Fibroblast of lung (primary cell): ENCODE measurements at regions not wholly inside any gene's neighbourhood (a gene's known extent, or its start where the extent isn't known, plus 50 kb on each side); places are given as distances from the start of the nearest gene placed in this dataset.

Experiments
- DNase-seq, 2 donors: peaks; one replicate each; pipeline versions ENCODE4 v3.0.0 to v3.0.0-alpha.2; 2010; ENCODE audit warnings: low read depth in 2 of 2
- H2AFZ ChIP-seq: 2 replicates; pipeline ENCODE4 v1.5.1; 2012; ENCODE audit warnings: low read length, control low read depth, inconsistent platforms
- H3K27ac ChIP-seq: 2 replicates; pipeline ENCODE4 v1.5.1; 2011; ENCODE audit warnings: low read length, control low read depth; ENCODE audit not compliant: insufficient read depth
- H3K27me3 ChIP-seq: 2 replicates; pipeline ENCODE4 v1.5.1; 2011; ENCODE audit warnings: mild to moderate bottlenecking, low read length; ENCODE audit not compliant: control insufficient read depth, insufficient read depth
- H3K36me3 ChIP-seq: 2 replicates; pipeline ENCODE4 v1.5.1; 2011; ENCODE audit warnings: low read length; ENCODE audit not compliant: control insufficient read depth, insufficient read depth
- H3K4me1 ChIP-seq: 2 replicates; pipeline ENCODE4 v1.5.1; 2011; ENCODE audit warnings: low read length; ENCODE audit not compliant: control insufficient read depth, insufficient read depth; ENCODE audit errors: extremely low read depth
- H3K4me2 ChIP-seq: 2 replicates; pipeline ENCODE4 v1.5.1; 2011; ENCODE audit warnings: low read length, control low read depth; ENCODE audit not compliant: insufficient read depth; ENCODE audit errors: extremely low read depth
- H3K4me3 ChIP-seq, 4 experiments: fragments of 200-600 bp in 1 of 4; sonication (generic) in 1 of 4; replicated peaks in 1 of 4; 2 replicates each; pipeline ENCODE4 v1.5.1; 2011 to 2016; ENCODE audit warnings: low read length in 4 of 4, low read depth in 3 of 4, mild to moderate bottlenecking in 3 of 4, control low read depth in 2 of 4, inconsistent platforms in 1 of 4, mixed read lengths in 1 of 4; ENCODE audit not compliant: insufficient read depth in 1 of 4; ENCODE audit errors: control extremely low read depth in 1 of 4
- H3K79me2 ChIP-seq: 2 replicates; pipeline ENCODE4 v1.5.1; 2012; ENCODE audit warnings: mild to moderate bottlenecking, low read length, inconsistent platforms; ENCODE audit not compliant: control insufficient read depth, insufficient read depth
- H3K9ac ChIP-seq: 2 replicates; pipeline ENCODE4 v1.5.1; 2011; ENCODE audit warnings: mild to moderate bottlenecking, low read length, control low read depth; ENCODE audit not compliant: insufficient read depth
- H3K9me3 ChIP-seq: 2 replicates; pipeline ENCODE4 v1.5.1; 2012; ENCODE audit warnings: low read depth, low read length; ENCODE audit not compliant: control insufficient read depth, insufficient read depth
- H4K20me1 ChIP-seq: 2 replicates; pipeline ENCODE4 v1.5.1; 2011; ENCODE audit warnings: low read length; ENCODE audit not compliant: control insufficient read depth, insufficient read depth; ENCODE audit errors: extremely low read depth
- EZH2 ChIP-seq: IDR thresholded peaks from 2 replicates; pipeline ENCODE4 v1.5.1; 2012; ENCODE audit warnings: low read length, control low read depth, mild to moderate bottlenecking; ENCODE audit errors: missing control alignments
- TF ChIP-seq, protein P1 (sequence below), 2 donors: IDR thresholded peaks in 1 of 2; conservative IDR thresholded peaks in 1 of 2; 1 replicate in 1 of 2; 2 replicates in 1 of 2; pipeline ENCODE4 v1.5.1; 2011 to 2012; ENCODE audit warnings: low read length in 2 of 2, control low read depth in 1 of 2, inconsistent platforms in 1 of 2, low read depth in 1 of 2, mild to moderate bottlenecking in 1 of 2

DNA sequence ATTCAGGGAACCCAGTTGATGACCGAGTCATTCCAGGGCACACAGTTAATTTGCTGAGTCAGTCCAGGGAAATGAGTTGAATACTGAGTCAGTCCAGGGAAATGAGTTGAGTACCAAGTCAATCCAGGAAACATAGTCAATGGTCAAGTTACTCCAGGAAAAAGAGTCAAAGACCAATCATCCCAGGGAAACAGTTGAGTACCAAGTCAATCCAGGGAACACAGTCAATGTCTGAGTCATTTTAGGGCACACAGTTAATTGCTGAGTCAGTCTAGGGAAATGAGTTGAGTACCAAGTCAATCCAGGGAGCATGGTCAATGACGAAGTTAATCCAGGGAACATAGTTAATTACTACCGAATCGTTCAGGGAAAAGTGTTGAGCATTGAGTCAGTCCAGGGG, 754.4 kb downstream of the NLGN4X start:
- H4K20me1 ChIP-seq, result no peaks in the 10 kb centered on the region
- H3K36me3 ChIP-seq, result no peaks in the 10 kb centered on the region
- TF ChIP-seq EZH2, result no peak
- TF ChIP-seq, protein P1, sequence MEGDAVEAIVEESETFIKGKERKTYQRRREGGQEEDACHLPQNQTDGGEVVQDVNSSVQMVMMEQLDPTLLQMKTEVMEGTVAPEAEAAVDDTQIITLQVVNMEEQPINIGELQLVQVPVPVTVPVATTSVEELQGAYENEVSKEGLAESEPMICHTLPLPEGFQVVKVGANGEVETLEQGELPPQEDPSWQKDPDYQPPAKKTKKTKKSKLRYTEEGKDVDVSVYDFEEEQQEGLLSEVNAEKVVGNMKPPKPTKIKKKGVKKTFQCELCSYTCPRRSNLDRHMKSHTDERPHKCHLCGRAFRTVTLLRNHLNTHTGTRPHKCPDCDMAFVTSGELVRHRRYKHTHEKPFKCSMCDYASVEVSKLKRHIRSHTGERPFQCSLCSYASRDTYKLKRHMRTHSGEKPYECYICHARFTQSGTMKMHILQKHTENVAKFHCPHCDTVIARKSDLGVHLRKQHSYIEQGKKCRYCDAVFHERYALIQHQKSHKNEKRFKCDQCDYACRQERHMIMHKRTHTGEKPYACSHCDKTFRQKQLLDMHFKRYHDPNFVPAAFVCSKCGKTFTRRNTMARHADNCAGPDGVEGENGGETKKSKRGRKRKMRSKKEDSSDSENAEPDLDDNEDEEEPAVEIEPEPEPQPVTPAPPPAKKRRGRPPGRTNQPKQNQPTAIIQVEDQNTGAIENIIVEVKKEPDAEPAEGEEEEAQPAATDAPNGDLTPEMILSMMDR (conservative IDR thresholded peaks at IDR 0.05 in 1 of 2, IDR thresholded peaks at IDR 0.05 in 1 of 2; ENCODE audit: low read depth in 1 of 2, low read length in 2 of 2), result no peak
- no peak overlapping the region for H3K4me2 ChIP-seq
- H3K9ac ChIP-seq, result no peak overlapping the region
- no peak overlapping the region for H3K27ac ChIP-seq
- no peak overlapping the region for H2AFZ ChIP-seq
- H3K9me3 ChIP-seq, result no peaks in the 10 kb centered on the region
- H3K27me3 ChIP-seq, result no peaks in the 10 kb centered on the region
- DNase-seq, result no peak
- H3K4me3 ChIP-seq, result no peak overlapping the region
- no peaks in the 10 kb centered on the region for H3K4me1 ChIP-seq
- H3K79me2 ChIP-seq, result no peaks in the 10 kb centered on the region

DNA sequence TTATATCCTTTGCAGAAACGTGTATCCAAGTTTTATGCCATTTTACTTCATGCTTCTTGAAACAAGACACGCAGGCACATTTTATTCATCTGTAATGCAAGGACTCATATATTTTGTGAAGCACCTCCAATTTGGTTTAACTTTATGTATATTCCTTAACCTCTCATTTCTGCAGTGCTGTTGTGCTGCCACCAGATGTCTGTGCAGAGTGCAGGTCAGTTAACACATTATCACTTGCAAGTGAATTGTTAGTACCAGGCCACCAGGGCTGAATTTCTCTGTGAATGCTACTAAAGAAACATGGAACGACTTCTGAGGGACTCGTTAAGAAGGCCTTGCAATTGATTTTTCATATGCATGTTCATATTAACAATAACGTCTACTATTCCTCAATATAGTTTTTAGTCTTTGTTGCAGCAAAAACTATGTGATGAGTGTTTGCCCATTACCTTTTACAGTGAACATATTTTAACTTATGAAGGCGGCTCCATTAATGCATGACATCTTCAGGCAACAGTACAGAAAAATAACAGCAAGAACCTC, 770.3 kb downstream of the NLGN4X start:
- Histone ChIP-seq H3K79me2 (no peaks in the 10 kb centered on the region), H3K9ac (no peak overlapping the region), H4K20me1 (no peaks in the 10 kb centered on the region), H3K4me1 (no peaks in the 10 kb centered on the region), H3K27ac (no peak overlapping the region), H3K4me3 (no peak overlapping the region), H3K9me3 (no peaks in the 10 kb centered on the region), H3K27me3 (no peaks in the 10 kb centered on the region), H3K36me3 (no peaks in the 10 kb centered on the region), H2AFZ (no peak overlapping the region), H3K4me2 (no peak overlapping the region)
- TF ChIP-seq, protein P1 (conservative IDR thresholded peaks at IDR 0.05 in 1 of 2, IDR thresholded peaks at IDR 0.05 in 1 of 2; ENCODE audit: low read depth in 1 of 2, low read length in 2 of 2), result no peak
- TF ChIP-seq EZH2, result no peak
- no peak for DNase-seq

DNA sequence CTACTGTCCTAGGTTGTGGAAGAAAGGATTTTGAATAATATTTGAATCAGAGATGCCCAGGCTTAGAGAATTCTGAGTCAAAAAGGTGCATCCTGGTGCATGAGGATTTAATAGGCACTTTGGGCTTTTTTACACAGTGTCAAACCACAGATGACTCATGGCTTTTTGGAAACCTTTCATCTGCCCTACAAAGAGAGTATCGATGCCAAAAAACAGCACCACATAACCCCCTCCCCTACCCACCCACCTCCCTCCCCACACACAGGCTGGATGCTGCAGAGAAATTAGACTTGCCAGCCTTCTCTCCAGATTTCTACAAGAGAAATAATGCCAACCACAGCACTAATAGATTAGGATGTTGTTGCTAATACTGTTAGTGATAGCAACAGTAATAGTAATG, 779.3 kb downstream of the NLGN4X start:
- H3K27ac ChIP-seq, result no peak overlapping the region
- TF ChIP-seq, protein P1 (conservative IDR thresholded peaks at IDR 0.05 in 1 of 2, IDR thresholded peaks at IDR 0.05 in 1 of 2; ENCODE audit: low read depth in 1 of 2, low read length in 2 of 2), result no peak
- TF ChIP-seq EZH2, result no peak
- no peaks in the 10 kb centered on the region for H3K79me2 ChIP-seq
- no peak for DNase-seq
- H3K36me3 ChIP-seq, result no peaks in the 10 kb centered on the region
- H3K9ac ChIP-seq, result no peak overlapping the region
- H4K20me1 ChIP-seq, result no peaks in the 10 kb centered on the region
- no peaks in the 10 kb centered on the region for H3K27me3 ChIP-seq
- no peak overlapping the region for H3K4me2 ChIP-seq
- no peaks in the 10 kb centered on the region for H3K9me3 ChIP-seq
- H3K4me1 ChIP-seq, result no peaks in the 10 kb centered on the region
- no peak overlapping the region for H3K4me3 ChIP-seq
- H2AFZ ChIP-seq, result no peak overlapping the region
